ENCODE measurements at regions not wholly inside any gene's neighbourhood (a gene's known extent, or its start where the extent isn't known, plus 50 kb on each side); places are given as distances from the start of the nearest gene placed in this dataset.
"Not testable (repeated sequence)": the region's sequence is repeated elsewhere in the genome, so short reads cannot be mapped to it uniquely, and the experiment has no call there.

DNA sequence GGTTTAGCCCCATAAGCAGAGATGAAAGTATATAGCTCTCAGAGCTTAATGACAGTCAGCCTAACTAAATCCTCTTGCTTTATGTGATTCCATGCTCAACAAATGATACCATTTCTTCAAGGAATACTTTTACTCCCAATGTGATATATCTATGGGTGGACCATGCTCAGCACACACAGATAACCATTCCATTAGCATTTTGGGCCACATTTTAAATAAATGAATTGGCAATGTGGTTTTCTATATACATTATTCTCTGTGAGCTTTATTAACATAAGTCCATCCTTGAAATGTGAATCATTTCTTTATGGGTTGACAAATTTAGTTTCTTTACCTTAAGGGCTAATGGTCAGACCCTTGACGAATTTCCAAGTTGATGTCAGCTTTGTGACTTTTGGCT lies 329.3 kb upstream of the CITED2 start:
- H3K4me3 ChIP-seq (ENCODE audit: low read depth in 1 of 2, low read length in 2 of 2) = no peak overlapping the region
- peaks cover 0 to 8% of the 10 kb centered on the region in 2 donors for H3K4me1 ChIP-seq (ENCODE audit: control insufficient read depth in 1 of 2, insufficient read depth in 2 of 2, low read length in 2 of 2)
- no peak overlapping the region for H3K27ac ChIP-seq (ENCODE audit: low read length)
- no peaks in the 10 kb centered on the region for H3K27me3 ChIP-seq (ENCODE audit: low read depth, low read length)
- no peaks in the 10 kb centered on the region for H3K9me3 ChIP-seq (ENCODE audit: control insufficient read depth in 1 of 2, low read length in 2 of 2)
- H3K36me3 ChIP-seq (ENCODE audit: control insufficient read depth in 1 of 2, insufficient read depth in 2 of 2, low read length in 2 of 2) = no peaks in the 10 kb centered on the region

GRCh38 chr6:139702706-139703105 lies 328.3 kb upstream of the CITED2 start:
- no peaks in the 10 kb centered on the region for H3K36me3 ChIP-seq (ENCODE audit: control insufficient read depth in 1 of 2, insufficient read depth in 2 of 2, low read length in 2 of 2)
- H3K4me1 ChIP-seq (ENCODE audit: control insufficient read depth in 1 of 2, insufficient read depth in 2 of 2, low read length in 2 of 2) = no peaks in the 10 kb centered on the region
- H3K27me3 ChIP-seq (ENCODE audit: low read depth, low read length) = no peaks in the 10 kb centered on the region
- no peak overlapping the region for H3K27ac ChIP-seq (ENCODE audit: low read length)
- no peaks in the 10 kb centered on the region for H3K9me3 ChIP-seq (ENCODE audit: control insufficient read depth in 1 of 2, low read length in 2 of 2)
- no peak overlapping the region for H3K4me3 ChIP-seq (ENCODE audit: low read depth in 1 of 2, low read length in 2 of 2)

DNA sequence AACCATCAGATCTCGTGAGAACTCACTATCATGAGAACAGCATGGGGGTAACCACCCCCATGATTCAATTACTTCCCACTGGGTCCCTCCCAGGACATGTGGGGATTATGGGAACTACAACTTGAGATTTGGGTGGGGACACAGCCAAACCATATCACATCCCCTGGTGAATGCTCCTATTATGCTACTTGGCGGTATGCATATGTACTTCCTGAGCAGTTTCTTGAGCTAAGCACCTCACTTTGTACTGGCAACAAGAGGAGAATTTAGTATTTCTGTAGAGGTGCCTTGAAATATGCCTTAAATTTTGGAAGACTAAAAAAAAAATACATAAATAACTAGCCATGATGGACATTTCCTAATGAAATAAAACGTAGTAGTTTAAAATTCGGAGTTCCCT lies 327.2 kb upstream of the CITED2 start:
- H3K4me3 ChIP-seq (ENCODE audit: low read depth in 1 of 2, low read length in 2 of 2) = no peak overlapping the region
- no peaks in the 10 kb centered on the region for H3K36me3 ChIP-seq (ENCODE audit: control insufficient read depth in 1 of 2, insufficient read depth in 2 of 2, low read length in 2 of 2)
- no peaks in the 10 kb centered on the region for H3K9me3 ChIP-seq (ENCODE audit: control insufficient read depth in 1 of 2, low read length in 2 of 2)
- no peaks in the 10 kb centered on the region for H3K4me1 ChIP-seq (ENCODE audit: control insufficient read depth in 1 of 2, insufficient read depth in 2 of 2, low read length in 2 of 2)
- no peak overlapping the region for H3K27ac ChIP-seq (ENCODE audit: low read length)
- H3K27me3 ChIP-seq (ENCODE audit: low read depth, low read length) = no peaks in the 10 kb centered on the region

- Histone ChIP-seq H3K27me3 (ENCODE audit: low read depth, low read length) (no peaks in the 10 kb centered on the region), H3K36me3 (ENCODE audit: control insufficient read depth in 1 of 2, insufficient read depth in 2 of 2, low read length in 2 of 2) (no peaks in the 10 kb centered on the region), H3K4me3 (ENCODE audit: low read depth in 1 of 2, low read length in 2 of 2) (no peak overlapping the region), H3K27ac (ENCODE audit: low read length) (no peak overlapping the region), H3K4me1 (ENCODE audit: control insufficient read depth in 1 of 2, insufficient read depth in 2 of 2, low read length in 2 of 2) (no peaks in the 10 kb centered on the region), H3K9me3 (ENCODE audit: control insufficient read depth in 1 of 2, low read length in 2 of 2) (no peaks in the 10 kb centered on the region)
Measured at GRCh38 chr6:139701003-139701402, 326.6 kb upstream of the CITED2 start.

- H3K36me3 ChIP-seq (ENCODE audit: control insufficient read depth in 1 of 2, insufficient read depth in 2 of 2, low read length in 2 of 2) = no peaks in the 10 kb centered on the region
- no peaks in the 10 kb centered on the region for H3K27me3 ChIP-seq (ENCODE audit: low read depth, low read length)
- H3K27ac ChIP-seq (ENCODE audit: low read length) = no peak overlapping the region
- no peaks in the 10 kb centered on the region for H3K9me3 ChIP-seq (ENCODE audit: control insufficient read depth in 1 of 2, low read length in 2 of 2)
- no peak overlapping the region for H3K4me3 ChIP-seq (ENCODE audit: low read depth in 1 of 2, low read length in 2 of 2)
- no peaks in the 10 kb centered on the region for H3K4me1 ChIP-seq (ENCODE audit: control insufficient read depth in 1 of 2, insufficient read depth in 2 of 2, low read length in 2 of 2)
Measured at GRCh38 chr6:139699911-139700310, 325.5 kb upstream of the CITED2 start.

DNA sequence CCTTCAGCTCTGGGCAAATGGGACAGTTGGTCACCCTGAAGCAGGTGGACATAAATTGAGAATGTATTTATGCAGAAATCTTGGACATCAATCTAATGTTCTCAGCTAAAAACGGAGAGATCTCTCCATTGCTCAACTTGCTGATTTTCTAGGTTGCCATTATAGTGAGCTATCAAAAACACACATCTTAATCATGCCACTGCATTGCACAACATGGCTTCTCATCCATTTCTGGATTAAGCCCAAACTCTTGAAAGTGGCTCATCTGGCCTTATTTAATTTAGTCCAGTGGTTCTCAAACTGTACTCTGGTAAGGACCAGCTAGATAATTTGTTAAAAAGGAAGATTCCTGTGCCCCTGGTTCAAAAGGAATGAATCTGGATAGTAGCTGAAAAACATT lies 324.9 kb upstream of the CITED2 start:
- no peak overlapping the region for H3K27ac ChIP-seq (ENCODE audit: low read length)
- no peak overlapping the region for H3K4me3 ChIP-seq (ENCODE audit: low read depth in 1 of 2, low read length in 2 of 2)
- H3K9me3 ChIP-seq (ENCODE audit: control insufficient read depth in 1 of 2, low read length in 2 of 2) = no peaks in the 10 kb centered on the region
- no peaks in the 10 kb centered on the region for H3K4me1 ChIP-seq (ENCODE audit: control insufficient read depth in 1 of 2, insufficient read depth in 2 of 2, low read length in 2 of 2)
- no peaks in the 10 kb centered on the region for H3K36me3 ChIP-seq (ENCODE audit: control insufficient read depth in 1 of 2, insufficient read depth in 2 of 2, low read length in 2 of 2)
- no peaks in the 10 kb centered on the region for H3K27me3 ChIP-seq (ENCODE audit: low read depth, low read length)

DNA sequence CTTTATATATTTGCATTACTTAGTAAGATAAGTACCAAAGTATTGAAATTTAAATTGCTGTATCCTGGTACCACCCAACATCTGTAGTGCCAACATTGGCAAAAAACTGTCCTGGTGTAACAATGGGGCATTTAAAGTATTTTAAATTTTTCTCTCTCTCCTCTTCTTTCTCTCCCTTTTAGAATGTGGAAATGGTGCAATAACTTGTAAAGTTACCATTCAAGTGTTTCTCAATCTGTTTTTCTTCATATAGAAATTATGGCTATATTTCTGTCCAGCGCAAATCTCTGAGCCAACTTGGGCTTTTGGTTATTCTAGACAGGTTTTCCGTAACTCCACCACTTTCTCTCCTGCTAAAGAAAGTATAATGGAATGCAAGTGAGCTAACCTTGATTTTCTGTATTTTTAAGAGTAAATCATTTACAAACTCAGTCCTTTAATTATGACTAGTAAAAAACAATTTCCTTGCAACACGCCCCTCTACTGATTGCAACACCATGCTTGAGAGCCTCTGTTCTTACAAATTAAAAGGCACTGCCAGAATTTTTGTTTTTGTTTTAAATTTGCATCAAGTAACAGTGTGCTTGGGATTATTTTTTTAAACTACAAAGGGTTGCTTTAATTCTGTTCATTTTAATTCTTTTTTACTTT lies 324.2 kb upstream of the CITED2 start:
- no peaks in the 10 kb centered on the region for H3K36me3 ChIP-seq (ENCODE audit: control insufficient read depth in 1 of 2, insufficient read depth in 2 of 2, low read length in 2 of 2)
- H3K4me1 ChIP-seq (ENCODE audit: control insufficient read depth in 1 of 2, insufficient read depth in 2 of 2, low read length in 2 of 2) = no peaks in the 10 kb centered on the region
- no peaks in the 10 kb centered on the region for H3K27me3 ChIP-seq (ENCODE audit: low read depth, low read length)
- H3K9me3 ChIP-seq (ENCODE audit: control insufficient read depth in 1 of 2, low read length in 2 of 2) = no peaks in the 10 kb centered on the region
- H3K27ac ChIP-seq (ENCODE audit: low read length) = no peak overlapping the region
- no peak overlapping the region for H3K4me3 ChIP-seq (ENCODE audit: low read depth in 1 of 2, low read length in 2 of 2)

- H3K4me1 ChIP-seq (ENCODE audit: control insufficient read depth in 1 of 2, insufficient read depth in 2 of 2, low read length in 2 of 2); H3K27me3 ChIP-seq (ENCODE audit: low read depth, low read length); H3K27ac ChIP-seq (ENCODE audit: low read length); H3K4me3 ChIP-seq (ENCODE audit: low read depth in 1 of 2, low read length in 2 of 2); H3K36me3 ChIP-seq (ENCODE audit: control insufficient read depth in 1 of 2, insufficient read depth in 2 of 2, low read length in 2 of 2); H3K9me3 ChIP-seq (ENCODE audit: control insufficient read depth in 1 of 2, low read length in 2 of 2): not testable (repeated sequence)
Measured at GRCh38 chr6:139697856-139698255, 323.4 kb upstream of the CITED2 start.

GRCh38 chr6:139696991-139697390 lies 322.5 kb upstream of the CITED2 start:
- H3K4me1 ChIP-seq (ENCODE audit: control insufficient read depth in 1 of 2, insufficient read depth in 2 of 2, low read length in 2 of 2); H3K36me3 ChIP-seq (ENCODE audit: control insufficient read depth in 1 of 2, insufficient read depth in 2 of 2, low read length in 2 of 2); H3K27ac ChIP-seq (ENCODE audit: low read length); H3K4me3 ChIP-seq (ENCODE audit: low read depth in 1 of 2, low read length in 2 of 2); H3K27me3 ChIP-seq (ENCODE audit: low read depth, low read length); H3K9me3 ChIP-seq (ENCODE audit: control insufficient read depth in 1 of 2, low read length in 2 of 2): not testable (repeated sequence)

DNA sequence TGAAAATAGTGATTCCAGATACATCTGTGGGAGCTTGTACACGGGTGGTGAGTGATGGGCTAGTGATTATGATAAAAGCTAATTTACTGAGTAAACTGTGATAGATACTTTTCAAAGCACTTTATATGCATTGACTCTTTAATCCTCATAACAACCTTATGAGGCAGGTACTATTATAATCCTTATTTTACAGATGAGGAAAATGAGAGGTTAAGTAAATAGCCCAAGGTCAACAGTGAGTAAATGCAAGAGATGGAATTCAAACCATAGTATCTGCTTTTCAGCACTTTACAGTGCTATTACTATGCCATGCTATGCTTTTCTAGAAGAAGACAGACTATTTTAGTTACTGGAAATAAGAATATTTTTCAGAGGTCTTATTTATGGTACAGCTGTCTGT lies 320.9 kb upstream of the CITED2 start:
- Histone ChIP-seq H3K9me3 (ENCODE audit: control insufficient read depth in 1 of 2, low read length in 2 of 2) (no peaks in the 10 kb centered on the region), H3K4me3 (ENCODE audit: low read depth in 1 of 2, low read length in 2 of 2) (no peak overlapping the region), H3K27me3 (ENCODE audit: low read depth, low read length) (no peaks in the 10 kb centered on the region), H3K4me1 (ENCODE audit: control insufficient read depth in 1 of 2, insufficient read depth in 2 of 2, low read length in 2 of 2) (no peaks in the 10 kb centered on the region), H3K27ac (ENCODE audit: low read length) (no peak overlapping the region), H3K36me3 (ENCODE audit: control insufficient read depth in 1 of 2, insufficient read depth in 2 of 2, low read length in 2 of 2) (no peaks in the 10 kb centered on the region)

GRCh38 chr6:139693735-139694134 lies 319.3 kb upstream of the CITED2 start:
- Histone ChIP-seq H3K9me3 (ENCODE audit: control insufficient read depth in 1 of 2, low read length in 2 of 2) (no peaks in the 10 kb centered on the region), H3K4me1 (ENCODE audit: control insufficient read depth in 1 of 2, insufficient read depth in 2 of 2, low read length in 2 of 2) (no peaks in the 10 kb centered on the region), H3K36me3 (ENCODE audit: control insufficient read depth in 1 of 2, insufficient read depth in 2 of 2, low read length in 2 of 2) (no peaks in the 10 kb centered on the region), H3K4me3 (ENCODE audit: low read depth in 1 of 2, low read length in 2 of 2) (no peak overlapping the region), H3K27ac (ENCODE audit: low read length) (no peak overlapping the region), H3K27me3 (ENCODE audit: low read depth, low read length) (no peaks in the 10 kb centered on the region)

DNA sequence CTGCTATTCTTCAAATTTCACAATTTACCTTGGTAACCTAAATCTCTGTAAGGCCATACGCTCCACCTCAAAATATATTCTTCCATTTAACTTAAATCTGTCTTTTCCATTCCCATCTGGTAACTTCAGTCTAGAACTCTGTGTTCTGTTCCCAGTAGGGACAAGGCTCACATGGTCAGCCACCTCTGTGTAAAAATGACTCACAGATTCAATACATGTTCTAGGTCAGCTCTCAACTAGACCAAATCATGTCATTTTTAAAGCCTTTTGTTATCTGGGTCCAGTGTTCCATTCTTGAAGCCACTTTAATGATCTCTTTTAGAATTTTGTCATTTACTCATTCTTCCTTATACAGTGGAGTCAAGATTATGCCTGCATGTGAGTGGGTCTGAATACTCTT lies 315.6 kb upstream of the CITED2 start:
- no peaks in the 10 kb centered on the region for H3K27me3 ChIP-seq (ENCODE audit: low read depth, low read length)
- H3K27ac ChIP-seq (ENCODE audit: low read length) = no peak overlapping the region
- H3K9me3 ChIP-seq (ENCODE audit: control insufficient read depth in 1 of 2, low read length in 2 of 2) = no peaks in the 10 kb centered on the region
- H3K4me3 ChIP-seq (ENCODE audit: low read depth in 1 of 2, low read length in 2 of 2) = no peak overlapping the region
- H3K36me3 ChIP-seq (ENCODE audit: control insufficient read depth in 1 of 2, insufficient read depth in 2 of 2, low read length in 2 of 2) = no peaks in the 10 kb centered on the region
- H3K4me1 ChIP-seq (ENCODE audit: control insufficient read depth in 1 of 2, insufficient read depth in 2 of 2, low read length in 2 of 2) = no peaks in the 10 kb centered on the region
